ENCODE measurements at regions not wholly inside any gene's neighbourhood (a gene's known extent, or its start where the extent isn't known, plus 50 kb on each side); places are given as distances from the start of the nearest gene placed in this dataset.

- Mint-ChIP-seq H3K4me3 (no peak overlapping the region), H3K4me1 (ENCODE audit: low read depth) (peaks cover 3% of the 10 kb centered on the region), H3K27ac (no peak overlapping the region), H3K27me3 (no peaks in the 10 kb centered on the region), H3K9me3 (ENCODE audit: low read depth) (no peaks in the 10 kb centered on the region), H3K36me3 (no peaks in the 10 kb centered on the region)
Observed at GRCh38 chr6:140043762-140044378, 669.4 kb upstream of the CITED2 start.

DNA sequence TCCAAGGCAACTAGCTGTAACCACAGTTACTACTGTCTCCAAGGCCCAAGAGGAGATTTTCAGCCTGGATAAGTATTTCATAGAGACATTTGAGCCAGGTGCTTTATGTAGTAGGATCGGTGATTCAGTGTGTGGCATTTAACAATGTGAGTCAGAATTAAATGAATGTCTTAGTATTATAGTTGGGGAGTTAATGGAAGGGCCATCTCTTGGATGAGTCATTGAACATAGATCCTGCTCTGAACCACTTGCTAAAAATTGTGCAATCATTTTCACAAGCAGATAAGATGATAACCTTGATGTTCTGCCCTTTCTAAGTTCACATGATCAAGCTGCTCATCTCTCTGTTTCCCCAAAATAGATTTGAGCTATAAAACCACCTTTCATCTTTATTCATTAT, 668.9 kb upstream of the CITED2 start:
- Mint-ChIP-seq H3K27me3 (no peaks in the 10 kb centered on the region), H3K4me1 (ENCODE audit: low read depth) (peaks cover 3% of the 10 kb centered on the region)

DNA sequence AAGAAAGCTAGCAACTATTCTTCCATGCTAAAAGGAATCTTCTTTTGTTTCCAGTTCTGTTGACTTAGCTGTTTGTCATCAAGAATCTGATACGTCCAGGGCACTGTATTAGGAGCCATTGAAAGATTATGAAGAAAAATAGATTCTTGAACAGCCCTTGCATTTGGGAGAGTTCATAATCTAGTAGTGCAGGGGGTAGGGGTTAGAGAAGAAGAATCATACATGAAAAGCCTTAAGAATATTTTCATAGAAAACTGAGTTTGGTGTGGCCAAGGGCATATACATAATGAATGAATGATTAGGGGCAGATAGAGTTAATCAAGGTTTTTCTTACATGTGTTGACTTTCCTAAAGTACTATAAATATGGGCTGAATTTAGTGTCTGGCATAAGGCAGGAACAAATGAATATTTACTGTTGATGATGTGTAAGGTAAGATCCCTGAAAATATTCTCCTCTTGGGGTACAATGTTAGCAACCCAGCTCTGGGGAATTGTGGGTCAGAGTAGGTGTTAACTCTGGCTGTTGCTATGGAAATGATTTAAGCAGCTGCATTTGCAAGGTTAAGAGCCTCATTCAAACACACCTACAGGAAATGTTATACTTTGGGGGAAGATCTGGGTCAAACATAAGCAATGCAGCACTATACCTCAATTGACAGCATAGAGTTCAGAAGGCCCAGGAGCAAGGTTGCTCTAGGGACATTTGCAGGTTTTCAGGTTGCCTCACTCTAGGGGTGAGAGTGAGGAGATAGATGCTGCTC, 667.3 kb upstream of the CITED2 start:
- Mint-ChIP-seq H3K27me3 (peaks cover 2% of the 10 kb centered on the region), H3K9me3 (ENCODE audit: low read depth) (no peaks in the 10 kb centered on the region), H3K36me3 (no peaks in the 10 kb centered on the region), H3K27ac (no peak overlapping the region), H3K4me3 (no peak overlapping the region), H3K4me1 (ENCODE audit: low read depth) (peaks cover 3% of the 10 kb centered on the region)

More for the DNA sequence above, 668.9 kb upstream of the CITED2 start:
- Mint-ChIP-seq H3K36me3 (no peaks in the 10 kb centered on the region), H3K9me3 (ENCODE audit: low read depth) (no peaks in the 10 kb centered on the region), H3K4me3 (no peak overlapping the region), H3K27ac (no peak overlapping the region)

DNA sequence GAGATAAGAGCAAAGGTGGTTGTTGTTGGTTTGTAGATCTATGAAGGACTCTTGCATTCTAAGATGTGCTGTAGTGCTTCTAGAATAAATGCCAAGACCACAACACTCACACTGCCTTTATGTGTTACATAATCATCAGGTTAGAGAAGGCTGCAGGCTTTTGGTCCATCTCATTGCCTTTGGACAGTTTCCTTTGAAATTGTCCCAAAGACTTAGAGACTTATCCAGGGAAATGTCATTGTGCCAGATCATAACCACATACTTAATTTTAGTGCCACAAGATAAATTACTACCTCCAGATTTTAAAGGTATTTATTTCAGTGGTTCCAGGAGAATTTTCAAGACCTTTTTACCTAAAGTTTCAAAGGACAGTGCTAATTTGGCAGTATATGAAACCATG, 666.6 kb upstream of the CITED2 start:
- Mint-ChIP-seq H3K9me3 (ENCODE audit: low read depth) (no peaks in the 10 kb centered on the region), H3K27ac (no peak overlapping the region), H3K4me3 (no peak overlapping the region), H3K36me3 (no peaks in the 10 kb centered on the region), H3K27me3 (peaks cover 2% of the 10 kb centered on the region), H3K4me1 (ENCODE audit: low read depth) (peaks cover 3% of the 10 kb centered on the region)

GRCh38 chr6:140040396-140040795, 665.9 kb upstream of the CITED2 start:
- Mint-ChIP-seq H3K4me3 (no peak overlapping the region), H3K4me1 (ENCODE audit: low read depth) (peaks cover 3% of the 10 kb centered on the region), H3K36me3 (no peaks in the 10 kb centered on the region)

GRCh38 chr6:140039364-140039763, 664.9 kb upstream of the CITED2 start:
- Mint-ChIP-seq H3K4me1 (ENCODE audit: low read depth) (peaks cover 3% of the 10 kb centered on the region), H3K9me3 (ENCODE audit: low read depth) (peaks cover 4% of the 10 kb centered on the region), H3K27ac (no peak overlapping the region), H3K27me3 (peaks cover 3% of the 10 kb centered on the region), H3K36me3 (no peaks in the 10 kb centered on the region), H3K4me3 (no peak overlapping the region)

More at GRCh38 chr6:140040396-140040795, 665.9 kb upstream of the CITED2 start:
- no peak overlapping the region for H3K27ac Mint-ChIP-seq
- H3K9me3 Mint-ChIP-seq (ENCODE audit: low read depth), result peaks cover 4% of the 10 kb centered on the region
- H3K27me3 Mint-ChIP-seq, result peaks cover 3% of the 10 kb centered on the region

DNA sequence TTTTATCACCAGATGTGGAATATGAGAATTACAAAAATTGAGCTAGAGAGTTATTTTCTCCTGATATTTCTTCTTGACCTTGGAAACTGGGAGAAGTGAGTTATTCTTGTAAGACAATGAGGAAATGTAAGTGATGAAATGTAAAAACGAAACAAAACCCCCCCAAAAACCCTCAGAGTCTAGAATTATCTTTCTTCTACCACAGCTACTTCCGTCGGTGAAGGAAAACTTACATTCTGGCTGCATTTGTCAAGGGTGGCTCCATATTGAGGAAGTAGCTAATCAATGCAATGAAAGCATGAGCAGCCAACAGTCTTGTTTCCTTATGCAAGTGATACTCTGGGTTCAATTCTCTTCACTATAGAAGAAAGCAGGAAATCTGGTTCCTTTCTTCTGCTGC, 661.7 kb upstream of the CITED2 start:
- H3K27ac Mint-ChIP-seq, result no peak overlapping the region
- H3K9me3 Mint-ChIP-seq (ENCODE audit: low read depth), result peaks cover 4% of the 10 kb centered on the region
- H3K36me3 Mint-ChIP-seq, result no peaks in the 10 kb centered on the region
- H3K4me1 Mint-ChIP-seq (ENCODE audit: low read depth), result no peaks in the 10 kb centered on the region
- H3K4me3 Mint-ChIP-seq, result no peak overlapping the region
- peaks cover 11% of the 10 kb centered on the region for H3K27me3 Mint-ChIP-seq

GRCh38 chr6:140032189-140032588, 657.7 kb upstream of the CITED2 start:
- H3K4me1 Mint-ChIP-seq (ENCODE audit: low read depth), result no peaks in the 10 kb centered on the region
- H3K36me3 Mint-ChIP-seq, result no peaks in the 10 kb centered on the region
- H3K27me3 Mint-ChIP-seq, result peaks cover 27% of the 10 kb centered on the region
- peaks cover 10% of the 10 kb centered on the region for H3K9me3 Mint-ChIP-seq (ENCODE audit: low read depth)
- no peak overlapping the region for H3K4me3 Mint-ChIP-seq
- H3K27ac Mint-ChIP-seq, result no peak overlapping the region

DNA sequence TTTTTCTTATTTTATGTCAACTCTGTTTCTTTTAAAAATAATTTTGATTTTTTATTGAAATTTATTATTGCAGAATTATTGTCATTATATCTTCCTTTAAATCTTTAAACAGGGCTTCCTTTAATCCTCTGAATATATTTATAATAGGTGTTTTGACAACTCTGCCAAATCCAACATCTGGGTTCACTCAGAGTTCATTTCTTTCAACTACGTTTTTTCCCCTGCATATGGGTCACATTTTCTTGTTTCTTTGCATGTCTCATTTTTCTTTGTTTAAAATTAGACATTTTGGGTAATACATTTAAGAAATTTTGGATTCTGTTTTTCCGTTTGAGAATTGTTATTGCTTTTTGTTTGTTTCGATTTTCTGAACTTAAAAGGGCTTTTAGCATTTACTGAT, 655.1 kb upstream of the CITED2 start:
- Mint-ChIP-seq H3K27me3 (peaks cover 27% of the 10 kb centered on the region), H3K36me3 (no peaks in the 10 kb centered on the region), H3K27ac (no peak overlapping the region), H3K9me3 (ENCODE audit: low read depth) (peaks cover 7% of the 10 kb centered on the region), H3K4me1 (ENCODE audit: low read depth) (no peaks in the 10 kb centered on the region), H3K4me3 (no peak overlapping the region)

DNA sequence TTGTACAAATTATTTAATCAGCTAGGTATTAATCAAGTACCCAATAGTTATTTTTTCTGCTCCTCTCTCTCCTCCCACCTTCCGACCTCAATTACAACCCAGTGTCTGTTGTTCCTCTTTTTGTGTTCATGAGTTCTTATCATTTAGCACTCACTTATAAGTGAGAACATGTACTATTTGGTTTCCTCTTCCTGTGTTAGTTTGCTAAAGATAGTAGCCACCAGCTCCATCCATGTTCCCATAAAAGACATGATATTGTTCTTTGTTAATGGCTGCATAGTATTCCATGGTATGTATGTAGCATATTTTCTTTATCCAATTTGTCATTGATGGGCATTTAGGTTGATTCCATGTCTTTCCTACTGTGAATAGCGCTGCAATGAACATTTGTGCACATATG, 652.8 kb upstream of the CITED2 start:
- Mint-ChIP-seq H3K36me3 (no peaks in the 10 kb centered on the region), H3K9me3 (ENCODE audit: low read depth) (peaks cover 7% of the 10 kb centered on the region), H3K27me3 (peaks cover 22% of the 10 kb centered on the region), H3K4me3 (no peak overlapping the region), H3K4me1 (ENCODE audit: low read depth) (no peaks in the 10 kb centered on the region), H3K27ac (no peak overlapping the region)

DNA sequence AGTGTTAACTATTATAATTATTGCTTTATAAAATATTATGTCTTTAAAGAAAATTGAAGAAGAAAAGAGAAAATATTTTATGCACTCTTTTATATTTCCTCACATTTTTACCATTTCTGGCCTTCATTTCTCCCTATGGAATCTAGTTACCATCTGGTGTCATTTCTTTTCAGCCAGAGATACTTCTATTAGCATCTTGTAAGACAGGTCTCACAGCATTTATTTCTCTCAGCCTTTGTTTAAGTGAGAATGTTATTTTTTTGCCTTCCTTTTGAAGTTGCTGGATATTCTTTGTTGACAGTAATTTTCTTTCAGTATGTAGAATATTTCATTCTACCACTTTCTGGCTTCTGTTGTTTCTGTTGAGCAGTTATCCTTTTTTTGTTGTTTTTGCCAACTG, 652.1 kb upstream of the CITED2 start:
- H3K9me3 Mint-ChIP-seq (ENCODE audit: low read depth), result peaks cover 7% of the 10 kb centered on the region
- H3K4me3 Mint-ChIP-seq, result no peak overlapping the region
- peaks cover 22% of the 10 kb centered on the region for H3K27me3 Mint-ChIP-seq

GRCh38 chr6:140025171-140025570, 650.7 kb upstream of the CITED2 start:
- H3K27ac Mint-ChIP-seq, result no peak overlapping the region
- H3K27me3 Mint-ChIP-seq, result peaks cover 17% of the 10 kb centered on the region
- H3K4me3 Mint-ChIP-seq, result no peak overlapping the region
- no peaks in the 10 kb centered on the region for H3K36me3 Mint-ChIP-seq
- peaks cover 15% of the 10 kb centered on the region for H3K9me3 Mint-ChIP-seq (ENCODE audit: low read depth)
- H3K4me1 Mint-ChIP-seq (ENCODE audit: low read depth), result no peaks in the 10 kb centered on the region

More for the DNA sequence above, 652.1 kb upstream of the CITED2 start:
- Mint-ChIP-seq H3K4me1 (ENCODE audit: low read depth) (no peaks in the 10 kb centered on the region), H3K36me3 (no peaks in the 10 kb centered on the region), H3K27ac (no peak overlapping the region)

DNA sequence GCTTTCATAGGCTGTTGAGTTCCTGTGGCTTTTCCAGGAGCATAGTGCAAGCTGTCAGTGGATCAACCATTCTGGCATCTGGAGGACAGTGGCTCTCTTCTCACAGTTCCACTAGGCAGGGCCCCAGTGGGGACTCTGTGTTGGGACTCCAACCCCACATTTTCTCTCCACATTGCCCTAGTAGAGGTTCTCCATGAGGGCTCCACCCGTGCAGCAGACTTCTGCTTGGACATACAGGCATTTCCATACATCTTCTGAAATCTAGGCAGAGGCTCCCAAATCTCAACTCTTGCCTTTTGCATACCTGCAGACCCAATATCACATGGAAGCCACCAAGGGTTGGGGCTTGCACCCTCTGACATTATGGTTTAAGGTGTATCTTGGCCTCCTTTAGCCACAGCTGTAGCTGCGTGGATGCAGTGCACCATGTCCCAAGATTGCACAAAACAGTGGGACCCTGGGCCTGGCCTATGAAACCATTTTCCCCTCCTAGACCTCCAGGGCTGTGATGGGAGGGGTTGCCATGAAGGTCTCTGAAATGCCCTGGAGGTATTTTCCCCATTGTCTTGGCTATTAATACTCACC, 645.9 kb upstream of the CITED2 start:
- H3K9me3 Mint-ChIP-seq (ENCODE audit: low read depth), result peaks cover 23% of the 10 kb centered on the region
- no peaks in the 10 kb centered on the region for H3K4me1 Mint-ChIP-seq (ENCODE audit: low read depth)
- H3K4me3 Mint-ChIP-seq, result no peak overlapping the region
- no peak overlapping the region for H3K27ac Mint-ChIP-seq
- H3K27me3 Mint-ChIP-seq, result peaks cover 12% of the 10 kb centered on the region
- no peaks in the 10 kb centered on the region for H3K36me3 Mint-ChIP-seq

DNA sequence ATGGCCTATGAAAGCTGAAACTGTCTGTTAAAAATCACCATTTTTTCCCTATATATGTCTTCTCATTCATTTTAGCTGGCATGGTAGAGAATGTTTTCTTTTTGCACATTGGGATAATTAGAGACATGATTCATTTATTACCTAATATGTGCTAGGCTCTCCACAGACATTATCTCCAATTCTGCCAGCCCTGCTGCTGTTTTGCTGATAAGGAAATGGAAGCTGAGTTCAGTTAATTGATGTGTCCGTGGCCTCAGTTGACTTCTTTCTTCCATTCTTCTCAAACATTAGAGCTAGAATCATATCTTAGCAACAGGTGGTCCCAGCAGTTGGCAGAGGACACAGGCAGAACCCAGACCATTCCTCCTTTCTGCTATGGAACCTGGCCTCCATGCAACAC, 644.1 kb upstream of the CITED2 start:
- peaks cover 23% of the 10 kb centered on the region for H3K9me3 Mint-ChIP-seq (ENCODE audit: low read depth)
- H3K27ac Mint-ChIP-seq, result no peak overlapping the region
- H3K36me3 Mint-ChIP-seq, result no peaks in the 10 kb centered on the region
- peaks cover 16% of the 10 kb centered on the region for H3K27me3 Mint-ChIP-seq
- no peak overlapping the region for H3K4me3 Mint-ChIP-seq
- no peaks in the 10 kb centered on the region for H3K4me1 Mint-ChIP-seq (ENCODE audit: low read depth)

- Mint-ChIP-seq H3K27ac (no peak overlapping the region), H3K4me1 (ENCODE audit: low read depth) (no peaks in the 10 kb centered on the region), H3K4me3 (no peak overlapping the region), H3K9me3 (ENCODE audit: low read depth) (peaks cover 23% of the 10 kb centered on the region), H3K27me3 (peaks cover 16% of the 10 kb centered on the region), H3K36me3 (no peaks in the 10 kb centered on the region)
Observed at GRCh38 chr6:140017470-140017869, 643.0 kb upstream of the CITED2 start.
